Esophagus squamous epithelium (tissue), 5 donors: ENCODE measurements at regions not wholly inside any gene's neighbourhood (a gene's known extent, or its start where the extent isn't known, plus 50 kb on each side); places are given as distances from the start of the nearest gene placed in this dataset.

Experiments used
- DNase-seq: peaks from one replicate; lab custom pipeline; 2025; lab: John Stamatoyannopoulos, UW
- H3K27ac ChIP-seq, 4 donors: fragments of 200-600 bp; sonication (generic); one replicate each; pipeline ENCODE4 v1.5.1; 2016 to 2019; ENCODE audit warnings: mild to moderate bottlenecking in 1 of 4
- H3K27me3 ChIP-seq, 4 donors: fragments of 200-600 bp; sonication (generic); 1 replicate in 3 of 4; 2 replicates in 1 of 4; pipeline versions ENCODE4 v1.5.1 to v1.6.0; 2017 to 2021; ENCODE audit warnings: antibody characterized with exemption in 1 of 4
- H3K36me3 ChIP-seq, 3 donors: fragments of 200-600 bp; sonication (generic); one replicate each; pipeline ENCODE4 v1.5.1; 2016 to 2019
- H3K4me1 ChIP-seq, 3 donors: fragments of 200-600 bp; sonication (generic); one replicate each; pipeline ENCODE4 v1.5.1; 2017 to 2019
- H3K4me3 ChIP-seq, 4 donors: fragments of 200-600 bp; sonication (generic); 1 replicate in 3 of 4; 2 replicates in 1 of 4; pipeline ENCODE4 v1.5.1; 2016 to 2019; ENCODE audit warnings: mild to moderate bottlenecking in 2 of 4, moderate library complexity in 1 of 4
- H3K9me3 ChIP-seq, 3 donors: fragments of 200-600 bp; sonication (generic); one replicate each; pipeline ENCODE4 v1.5.1; 2016 to 2019
- CTCF ChIP-seq, 6 experiments: fragments of 450-650 bp in 4 of 6; fragments of 200-600 bp in 2 of 6; sonication (generic) in 2 of 6; IDR thresholded peaks; one replicate each; pipeline ENCODE4 v1.5.1; 2016 to 2019; ENCODE audit warnings: antibody characterized with exemption in 6 of 6, mild to moderate bottlenecking in 4 of 6, moderate library complexity in 4 of 6
- POLR2A ChIP-seq, 4 donors: fragments of 450-650 bp; IDR thresholded peaks; one replicate each; pipeline ENCODE4 v1.6.1; 2017; ENCODE audit warnings: antibody characterized with exemption in 4 of 4, mild to moderate bottlenecking in 4 of 4, moderate library complexity in 3 of 4
- WGBS, 2 donors: methylation state at CpG; one replicate each; pipeline ENCODE4 v1.1.5; 2018; 5-methylcytosine and 5-hydroxymethylcytosine counted together
- intact Hi-C: fragments of 100-400 bp; cut with DNase I; formaldehyde crosslinking; loops from one replicate; pipeline ENCODE4 v1.15.0; 2022
- donor health status: DM: yes; HTN: yes; CAD: no.

- no peaks in the 10 kb centered on the region for H3K27me3 ChIP-seq
- no peaks in the 10 kb centered on the region for H3K9me3 ChIP-seq
- intact Hi-C loops: no loop called here
- WGBS, 2 donors: 67 to 85% methylated on average over 2 of the region's 2 CpGs
- DNase-seq: no peak
- H3K36me3 ChIP-seq: no peaks in the 10 kb centered on the region
- no peaks in the 10 kb centered on the region for H3K4me1 ChIP-seq
- H3K4me3 ChIP-seq: no peak overlapping the region
- TF ChIP-seq CTCF (IDR thresholded peaks at IDR 0.05) (no peak), POLR2A (IDR thresholded peaks at IDR 0.05) (no peak)
- H3K27ac ChIP-seq: no peak overlapping the region
Measured at GRCh38 chr6:91941838-91942237, 1355.0 kb upstream of the MAP3K7 start.

- Histone ChIP-seq H3K36me3 (no peaks in the 10 kb centered on the region), H3K27me3 (no peaks in the 10 kb centered on the region), H3K4me1 (no peaks in the 10 kb centered on the region), H3K27ac (no peak overlapping the region), H3K4me3 (no peak overlapping the region), H3K9me3 (no peaks in the 10 kb centered on the region)
- TF ChIP-seq POLR2A (IDR thresholded peaks at IDR 0.05) (no peak), CTCF (IDR thresholded peaks at IDR 0.05) (no peak)
- intact Hi-C loops: no loop called here
- DNase-seq: no peak
- 76 to 100% methylated on average over 1 of the region's 1 CpG for WGBS, 2 donors
Measured at GRCh38 chr6:91940801-91941200, 1353.9 kb upstream of the MAP3K7 start.

GRCh38 chr6:91926827-91927226, 1340.0 kb upstream of the MAP3K7 start:
- WGBS, 2 donors: 92 to 96% methylated on average over 7 to 14 of the region's 15 CpGs
- no peak for DNase-seq
- Histone ChIP-seq H3K27ac (no peak overlapping the region), H3K4me3 (no peak overlapping the region), H3K27me3 (no peaks in the 10 kb centered on the region), H3K36me3 (no peaks in the 10 kb centered on the region), H3K4me1 (no peaks in the 10 kb centered on the region), H3K9me3 (peaks cover 0 to 6% (median 3%) of the 10 kb centered on the region in 3 donors)
- intact Hi-C loops: no loop called here
- TF ChIP-seq CTCF (IDR thresholded peaks at IDR 0.05) (no peak), POLR2A (IDR thresholded peaks at IDR 0.05) (no peak)

GRCh38 chr6:91926361-91926760, 1339.5 kb upstream of the MAP3K7 start:
- TF ChIP-seq CTCF (IDR thresholded peaks at IDR 0.05) (no peak), POLR2A (IDR thresholded peaks at IDR 0.05) (no peak)
- no peak for DNase-seq
- Histone ChIP-seq H3K9me3 (peaks cover 0 to 6% (median 3%) of the 10 kb centered on the region in 3 donors), H3K27me3 (no peaks in the 10 kb centered on the region), H3K36me3 (no peaks in the 10 kb centered on the region), H3K4me1 (no peaks in the 10 kb centered on the region), H3K4me3 (no peak overlapping the region), H3K27ac (no peak overlapping the region)
- intact Hi-C loops: no loop called here
- WGBS, 2 donors: 79 to 83% methylated on average over 7 to 10 of the region's 10 CpGs

- Histone ChIP-seq H3K4me1 (no peaks in the 10 kb centered on the region), H3K27me3 (no peaks in the 10 kb centered on the region), H3K36me3 (no peaks in the 10 kb centered on the region), H3K4me3 (no peak overlapping the region), H3K27ac (no peak overlapping the region), H3K9me3 (no peaks in the 10 kb centered on the region)
- DNase-seq: no peak
- intact Hi-C loops: no loop called here
- WGBS, 2 donors: 66 to 84% methylated on average over 2 of the region's 2 CpGs
- TF ChIP-seq CTCF (IDR thresholded peaks at IDR 0.05): no peak
- no peak for TF ChIP-seq POLR2A (IDR thresholded peaks at IDR 0.05)
Measured at GRCh38 chr6:91911945-91912344, 1325.1 kb upstream of the MAP3K7 start.
